GM21515 (cell line): ENCODE measurements at regions not wholly inside any gene's neighbourhood (a gene's known extent, or its start where the extent isn't known, plus 50 kb on each side); places are given as distances from the start of the nearest gene placed in this dataset.
A peak's percentile ranks its signal among the peaks of the same experiment; 100 is the strongest.
"Not testable (repeated sequence)": the region's sequence is repeated elsewhere in the genome, so short reads cannot be mapped to it uniquely, and the experiment has no call there.

Experiments used
- ATAC-seq: cut with Tn5 transposase; IDR thresholded peaks from one replicate; pipeline ENCODE4 v1.9.1; 2021; ENCODE audit not compliant: unreplicated experiment

DNA sequence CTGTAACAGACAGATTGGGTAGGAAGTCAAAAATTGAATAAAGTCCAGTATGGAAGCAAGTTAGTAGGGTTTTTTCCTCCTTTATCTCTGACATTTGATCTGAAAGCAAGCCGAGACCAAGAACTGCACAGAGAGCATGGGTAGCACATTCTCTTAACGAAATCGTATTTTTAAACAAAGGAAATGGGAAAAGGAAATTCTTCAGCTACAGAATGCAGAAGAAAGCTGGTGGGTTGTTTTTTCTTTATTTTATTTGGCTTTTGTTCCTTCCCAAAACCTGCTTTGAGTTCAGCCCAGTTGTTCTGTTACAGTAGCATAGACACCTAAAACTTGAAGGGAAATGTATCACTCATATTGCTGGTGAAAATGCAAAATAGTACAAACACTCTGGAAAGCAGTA lies 397.0 kb downstream of the GBE1 start:
- ATAC-seq, result no peak

DNA sequence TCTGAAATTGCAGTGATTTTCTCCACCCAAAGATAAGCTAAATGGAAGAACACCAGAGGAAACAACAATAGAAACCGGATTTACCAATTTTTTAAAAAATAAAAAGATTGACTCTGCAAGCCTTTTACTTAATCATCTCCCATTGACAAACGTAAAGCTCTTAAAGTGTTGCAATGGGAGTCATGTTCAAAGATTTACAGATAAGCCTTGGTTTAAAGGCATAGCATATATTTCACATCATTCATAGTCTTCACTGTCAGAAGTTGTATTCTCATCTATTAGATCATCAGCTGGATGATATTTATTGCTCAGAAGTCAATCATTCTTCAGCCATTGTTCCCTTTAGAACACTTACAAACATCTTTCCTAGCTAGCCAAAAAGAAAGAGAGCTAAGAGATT lies 397.6 kb downstream of the GBE1 start:
- no peak for ATAC-seq

DNA sequence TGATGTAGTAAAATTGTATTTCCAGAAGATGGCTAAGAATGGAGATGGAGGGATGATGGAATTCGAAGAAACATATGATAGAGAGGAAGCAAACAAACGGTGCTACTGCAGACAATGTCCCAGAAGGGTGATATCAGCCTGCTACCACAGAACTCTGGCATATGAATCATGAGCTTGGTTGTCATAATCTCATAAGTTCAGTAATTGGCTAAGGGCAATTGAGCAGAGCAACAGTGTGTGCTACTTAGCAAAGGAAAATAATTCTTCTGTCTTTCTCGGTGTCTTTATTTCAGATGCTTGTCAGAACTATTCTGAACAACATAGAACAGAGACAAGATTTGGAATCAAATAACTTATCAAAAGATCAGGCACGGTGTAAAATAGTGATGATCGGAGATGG lies 407.3 kb downstream of the GBE1 start:
- ATAC-seq, result no peak

DNA sequence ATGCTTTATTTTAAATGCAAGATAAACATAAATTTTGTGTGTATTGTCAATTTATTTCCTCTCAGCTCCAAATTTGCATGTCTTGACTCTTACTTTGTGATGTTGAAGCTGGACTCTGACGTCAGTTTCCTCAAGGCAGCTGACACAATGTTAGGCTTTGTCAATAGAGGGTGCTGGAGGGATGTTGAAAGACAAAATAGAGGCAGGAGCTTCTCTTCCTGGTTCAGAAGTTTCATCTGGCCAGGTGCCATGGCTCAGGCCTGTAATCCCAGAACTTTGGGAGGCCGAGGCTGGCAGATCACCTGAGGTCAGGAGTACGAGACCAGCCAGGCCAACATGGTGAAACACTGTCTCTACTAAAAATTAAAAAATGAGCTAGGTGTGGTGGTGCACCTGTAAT lies 408.6 kb downstream of the GBE1 start:
- no peak for ATAC-seq

DNA sequence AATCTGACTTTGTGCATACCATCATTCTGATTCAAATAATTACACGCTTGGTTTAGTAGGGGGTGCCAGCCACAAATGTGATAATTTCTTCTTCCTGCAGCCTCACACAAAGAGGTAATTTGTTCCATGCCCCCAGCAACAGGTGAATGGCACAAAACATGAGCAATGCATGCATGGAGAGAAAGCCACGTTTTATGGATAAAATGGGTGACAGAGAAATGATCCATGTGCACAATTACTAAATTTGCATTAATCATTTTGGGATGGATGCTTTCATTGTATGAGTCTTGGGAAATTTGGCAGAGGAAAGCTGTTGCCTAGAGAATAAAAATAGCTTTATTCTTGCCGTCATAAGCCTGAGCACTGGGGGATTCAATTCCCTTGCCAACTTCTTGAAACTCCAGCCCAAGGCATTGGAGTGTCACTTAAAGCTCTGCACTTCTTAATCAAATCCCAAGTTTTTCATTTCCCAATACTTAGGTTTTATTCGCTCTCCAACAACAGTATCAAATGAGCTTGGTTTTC lies 411.6 kb downstream of the GBE1 start:
- ATAC-seq, result no peak

DNA sequence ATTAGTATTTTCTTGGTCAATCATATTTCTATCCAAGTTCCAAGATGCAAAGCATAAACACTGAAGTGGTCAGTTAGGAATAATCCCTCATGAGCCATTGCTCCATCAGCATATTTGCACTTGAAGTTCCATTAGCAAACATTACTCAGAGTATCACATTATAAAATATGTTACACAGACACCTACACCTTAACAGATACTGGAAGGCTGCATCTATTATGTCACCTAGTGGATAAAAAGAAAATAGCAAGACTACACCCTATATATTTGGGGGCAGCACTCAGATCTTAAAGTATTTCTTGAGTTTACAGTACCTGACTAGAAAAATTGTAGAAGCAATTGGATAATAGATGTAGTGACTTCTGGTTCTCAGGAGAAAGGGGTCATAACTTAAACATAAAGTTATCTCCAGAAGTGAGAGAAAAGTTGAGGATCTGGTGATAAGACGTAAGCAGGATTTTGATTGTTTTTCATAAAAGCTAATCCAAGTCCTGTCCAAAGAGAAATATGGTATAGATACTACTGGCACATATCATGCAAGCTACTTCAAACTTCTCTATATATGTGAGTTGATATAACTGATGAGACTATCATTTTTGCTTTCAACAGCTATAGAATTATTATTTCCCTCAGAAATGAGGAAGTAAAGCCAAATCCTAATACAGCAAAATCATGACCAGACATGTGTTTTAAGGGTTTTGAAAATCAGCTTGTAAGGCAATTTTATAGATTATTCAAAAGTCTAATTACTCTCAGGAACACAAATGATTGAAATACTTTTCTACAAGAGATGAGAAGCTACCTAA lies 422.2 kb downstream of the GBE1 start:
- peak; percentile 95 for ATAC-seq

DNA sequence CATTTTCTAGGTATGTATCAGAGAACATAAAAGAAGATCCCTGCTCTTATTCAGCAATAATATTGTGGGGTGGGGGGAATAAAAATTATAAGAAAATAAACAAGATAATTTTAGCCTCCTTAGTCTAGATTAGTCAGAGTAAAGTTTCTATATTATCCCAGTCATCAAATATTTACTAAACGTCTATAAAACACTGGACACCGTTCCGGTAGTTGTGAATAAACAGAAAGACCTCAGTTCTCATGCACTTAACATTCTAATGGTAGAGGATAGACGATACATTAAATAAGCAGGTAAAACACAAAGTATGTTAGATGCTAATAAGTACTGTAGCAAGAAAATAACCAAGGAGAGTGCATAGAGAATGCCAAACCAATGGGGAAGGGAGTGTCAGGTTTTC lies 425.0 kb downstream of the GBE1 start:
- no peak for ATAC-seq

DNA sequence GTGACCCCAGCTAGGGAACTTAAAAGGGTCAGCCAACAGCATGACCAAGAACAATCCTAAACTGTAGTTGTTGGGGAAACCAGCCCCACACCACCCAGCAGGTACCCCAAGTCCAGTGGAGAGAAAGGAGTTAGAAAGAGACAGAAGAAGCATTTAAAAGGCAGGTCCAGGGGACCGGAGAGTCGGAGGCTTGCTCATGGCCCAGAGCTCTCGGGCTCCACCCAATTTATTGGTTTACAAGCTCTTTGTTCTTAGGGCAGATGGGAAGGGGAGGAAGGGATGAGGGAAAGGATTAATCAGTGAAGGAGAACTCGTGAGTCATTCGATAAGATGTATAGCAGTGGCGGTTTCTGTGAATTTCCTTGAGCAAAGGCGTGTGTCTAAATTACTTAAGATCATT lies 431.6 kb downstream of the GBE1 start:
- ATAC-seq, result not testable (repeated sequence)

DNA sequence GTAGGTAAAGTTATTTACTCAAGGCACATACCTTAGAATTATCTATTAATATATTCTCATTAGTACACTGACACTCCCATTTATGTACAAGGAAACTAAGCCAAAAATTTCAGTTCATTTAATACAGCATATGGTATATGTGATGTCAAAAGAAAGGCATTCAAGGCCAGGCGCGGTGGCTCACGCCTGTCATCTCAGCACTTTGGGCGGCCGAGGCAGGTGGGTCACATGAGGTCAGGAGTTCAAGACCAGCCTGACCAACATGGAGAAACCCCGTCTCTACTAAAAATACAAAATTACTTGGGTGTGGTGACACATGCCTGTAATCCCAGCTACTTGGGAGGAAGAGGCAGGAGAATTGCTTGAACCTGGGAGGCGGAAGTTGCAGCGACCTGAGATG lies 435.2 kb downstream of the GBE1 start:
- no peak for ATAC-seq

DNA sequence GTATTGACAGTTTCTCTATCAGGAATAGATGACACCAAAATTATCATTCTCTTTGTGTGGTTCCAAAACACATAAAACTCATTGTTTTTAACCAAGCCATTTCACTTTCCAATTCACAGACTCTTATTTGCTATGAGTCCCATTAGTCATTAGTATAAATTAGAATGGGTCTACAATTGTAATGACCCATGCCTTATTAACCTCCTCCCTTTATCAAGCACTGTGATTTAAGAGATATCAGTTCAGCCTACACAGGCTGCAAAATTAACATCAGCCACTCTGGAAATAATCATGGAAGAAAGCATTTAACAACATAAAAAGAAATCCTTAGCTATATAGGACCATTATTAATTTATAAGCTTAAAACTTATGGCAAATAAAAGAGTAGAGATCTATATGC lies 440.6 kb downstream of the GBE1 start:
- ATAC-seq, result no peak

DNA sequence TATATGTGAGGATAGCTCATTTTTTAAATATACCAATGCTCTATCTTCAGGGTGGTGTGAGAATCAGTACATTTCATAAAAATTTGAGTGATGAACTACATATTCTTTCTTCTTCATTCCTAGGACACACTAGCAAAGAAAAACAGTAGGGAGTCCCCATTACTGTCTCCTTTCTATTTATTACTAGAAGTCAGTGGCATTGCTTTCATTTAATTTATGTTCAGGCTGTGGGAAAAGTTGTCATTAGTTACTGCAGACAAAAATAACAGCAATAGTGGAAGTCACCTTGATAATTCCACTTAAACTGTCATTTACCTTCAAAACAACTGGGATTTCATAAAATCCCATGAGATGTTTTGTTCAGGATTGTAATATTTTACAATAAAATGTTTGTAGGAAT lies 446.4 kb downstream of the GBE1 start:
- ATAC-seq, result no peak

DNA sequence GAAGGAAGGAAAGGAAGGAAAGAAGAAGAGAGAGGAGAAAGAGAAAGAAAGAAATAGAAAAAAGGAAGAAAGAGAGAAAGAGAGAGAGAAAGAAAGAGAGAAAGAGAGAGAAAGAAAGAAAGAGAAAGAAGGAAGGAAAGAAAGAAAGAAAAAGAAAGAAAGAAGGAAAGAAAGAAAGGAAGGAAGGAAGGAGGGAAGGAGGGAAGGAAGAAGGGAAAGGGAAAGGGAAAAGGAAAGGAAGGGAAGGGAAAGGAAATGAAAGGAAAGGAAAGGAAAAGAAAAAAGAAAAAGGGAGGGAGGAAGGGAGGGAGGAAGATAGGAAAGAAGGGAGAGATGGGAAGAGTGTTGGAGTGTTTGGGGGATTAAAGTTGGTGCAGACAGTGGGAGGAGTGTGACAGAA lies 450.1 kb downstream of the GBE1 start:
- ATAC-seq, result no peak

DNA sequence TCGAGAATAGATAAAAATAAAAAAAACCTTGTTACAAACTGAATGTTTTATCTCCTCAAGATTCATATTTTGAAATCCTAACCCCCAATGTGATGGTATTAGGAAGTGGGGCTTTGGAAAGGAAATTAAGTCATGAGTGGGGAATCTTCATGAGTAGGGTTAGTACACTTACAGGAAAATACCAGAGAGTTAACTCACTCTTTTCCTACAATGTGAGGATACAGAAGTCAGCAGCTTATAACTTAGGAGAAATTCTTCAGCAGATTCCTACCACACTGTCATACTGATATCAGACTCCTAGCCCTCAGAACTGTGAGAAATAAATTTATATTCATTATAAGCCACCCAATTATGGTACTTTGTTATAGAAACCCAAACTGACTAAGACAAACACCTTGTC lies 453.1 kb downstream of the GBE1 start:
- ATAC-seq, result no peak

DNA sequence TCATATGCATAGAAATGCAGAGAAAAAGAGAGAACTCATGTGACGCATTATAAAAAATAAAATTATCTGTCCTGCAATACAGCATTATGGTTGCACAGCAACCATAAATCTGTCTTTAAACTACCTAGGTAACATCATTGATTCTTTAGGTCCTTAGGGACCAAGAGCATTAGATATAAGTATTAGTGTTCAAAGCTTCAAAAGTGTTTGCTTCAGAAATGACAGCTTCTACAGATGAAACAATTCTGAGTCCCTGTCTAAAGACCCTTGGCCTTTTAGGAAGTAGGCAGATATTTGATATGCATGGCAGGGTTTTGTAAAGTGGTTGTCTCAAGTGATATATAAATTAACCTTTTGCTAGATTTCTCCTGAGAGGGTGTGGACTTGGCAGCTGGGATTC lies 454.2 kb downstream of the GBE1 start:
- ATAC-seq, result no peak

DNA sequence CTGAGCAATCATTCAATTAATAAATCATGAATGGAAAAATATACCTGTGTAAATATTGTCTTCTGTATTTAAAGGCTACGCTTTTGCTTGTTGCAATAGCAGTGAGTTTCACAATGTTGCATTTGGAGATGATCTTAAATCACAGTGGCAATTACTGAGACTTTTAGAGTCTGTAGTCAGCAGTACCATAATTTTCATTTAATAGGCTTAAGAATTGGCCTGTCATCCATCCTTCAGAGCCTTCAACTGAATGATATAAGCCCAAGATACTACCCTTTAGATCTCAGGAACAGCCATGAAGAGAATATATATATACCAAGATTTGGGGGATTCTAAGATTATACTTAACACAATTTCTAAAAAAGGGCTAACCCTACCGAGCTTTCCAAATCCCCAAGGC lies 458.1 kb downstream of the GBE1 start:
- no peak for ATAC-seq

DNA sequence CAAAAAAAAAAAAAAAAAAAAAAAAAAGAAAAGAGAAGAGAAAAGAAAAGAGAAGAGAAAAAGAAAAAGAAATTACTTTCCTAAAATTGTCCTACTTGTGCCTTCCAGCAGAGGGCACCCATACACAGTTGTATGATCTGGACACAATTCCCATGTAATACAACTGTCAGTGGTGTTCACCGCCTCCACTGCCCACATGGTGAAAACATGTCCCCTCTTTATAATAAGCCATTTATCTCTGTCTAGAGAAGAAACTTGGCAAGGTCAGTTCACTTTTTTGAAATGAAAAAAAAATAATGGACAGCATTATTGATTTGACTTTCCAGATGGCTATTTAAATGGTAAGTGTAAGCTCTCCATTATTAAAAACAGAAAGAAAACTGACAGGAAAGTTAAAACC lies 459.4 kb downstream of the GBE1 start:
- peak; percentile 93 for ATAC-seq

DNA sequence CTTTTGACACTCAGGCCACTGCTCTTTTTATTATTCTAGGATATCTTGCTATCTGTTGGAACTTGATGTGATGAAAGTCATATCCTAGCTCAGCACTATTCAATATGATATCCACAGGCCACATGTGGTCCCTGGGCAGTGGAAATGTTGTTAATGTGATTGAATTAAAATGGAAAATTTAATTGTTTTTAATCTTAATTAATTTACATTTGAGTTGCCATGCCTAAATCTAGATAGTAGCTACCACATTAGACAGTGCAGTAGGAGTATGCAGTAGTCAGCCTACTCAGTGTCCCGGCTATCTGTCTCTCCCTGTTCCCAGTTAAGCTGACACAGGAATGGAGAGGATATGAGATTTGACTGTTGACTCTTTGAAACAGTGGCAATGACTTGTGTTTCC lies 460.2 kb downstream of the GBE1 start:
- no peak for ATAC-seq

DNA sequence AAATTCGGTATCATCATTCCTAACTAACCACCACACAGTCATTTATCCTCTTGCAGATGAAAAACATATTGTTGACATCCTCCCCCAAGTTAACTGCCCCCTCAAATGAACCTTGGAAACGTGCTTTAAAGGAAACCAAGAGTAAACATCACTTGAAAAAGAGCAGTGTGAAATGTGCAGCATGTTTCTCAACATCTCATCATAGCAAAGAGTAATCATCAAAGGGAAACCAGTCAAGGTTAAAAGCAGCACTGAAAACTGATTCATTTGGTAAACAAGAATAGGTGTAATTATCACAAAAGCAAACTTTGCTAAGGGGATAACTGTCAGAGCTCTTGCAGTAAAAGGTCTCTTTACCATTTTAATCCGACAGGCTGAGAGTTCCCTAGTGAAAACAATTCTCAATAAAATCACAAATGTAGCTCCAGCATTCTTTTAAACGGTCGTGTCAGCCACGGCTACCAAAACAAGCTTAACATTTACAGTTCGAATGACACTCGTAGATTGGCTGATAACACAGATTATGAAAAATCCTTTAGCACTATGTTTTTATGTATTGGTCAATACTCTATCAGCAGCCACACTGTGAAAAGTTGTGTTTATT lies 461.0 kb downstream of the GBE1 start:
- ATAC-seq, result no peak

DNA sequence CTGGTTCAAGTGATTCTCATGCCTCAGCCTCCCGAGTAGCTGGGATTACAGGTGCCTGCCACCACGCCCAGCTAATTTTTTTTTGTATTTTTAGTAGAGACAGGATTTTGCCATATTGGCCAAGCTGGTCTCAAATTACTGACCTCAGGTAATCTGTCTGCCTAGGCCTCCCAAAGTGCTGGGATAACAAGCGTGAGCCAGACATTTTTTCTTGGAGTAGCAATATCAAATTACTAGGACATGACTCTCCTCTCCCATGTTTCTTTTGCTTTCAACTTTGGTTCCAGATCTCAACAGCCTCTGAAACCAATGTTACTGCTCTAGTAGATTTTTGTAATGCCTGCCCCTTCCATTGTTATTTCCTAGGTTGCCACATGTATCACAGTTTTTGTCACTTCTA lies 462.0 kb downstream of the GBE1 start:
- ATAC-seq, result no peak

DNA sequence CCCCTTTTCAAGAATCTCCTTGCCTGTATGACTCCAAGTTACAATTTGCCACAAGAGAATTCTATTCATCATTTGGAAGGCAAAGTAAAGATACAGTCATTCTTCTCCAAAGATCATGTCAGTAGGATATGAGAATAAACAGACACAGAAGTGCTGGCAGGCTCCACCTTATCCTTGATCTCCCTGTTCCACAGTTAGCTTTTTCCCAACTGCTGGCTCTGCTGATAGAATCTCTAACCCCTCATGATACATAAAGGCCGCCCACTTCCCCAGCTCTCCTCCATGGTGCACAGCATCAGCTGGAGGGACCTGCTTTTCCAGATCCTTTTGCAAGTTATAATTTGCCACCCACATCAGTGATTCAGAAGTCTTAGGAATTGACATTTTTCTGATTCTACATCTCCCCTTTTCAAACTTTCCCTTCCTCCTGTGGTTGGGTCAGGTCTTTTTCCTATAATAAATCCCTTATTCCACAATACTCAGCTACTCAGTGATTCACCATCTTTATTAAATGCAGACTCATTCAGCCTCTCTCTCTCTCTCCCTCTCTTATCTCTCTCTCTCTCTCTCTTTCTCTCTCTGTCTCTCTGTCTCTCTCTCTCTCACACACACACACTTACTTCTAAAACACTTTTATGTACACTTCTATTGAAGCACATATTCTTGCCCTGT lies 465.4 kb downstream of the GBE1 start:
- ATAC-seq, result no peak

DNA sequence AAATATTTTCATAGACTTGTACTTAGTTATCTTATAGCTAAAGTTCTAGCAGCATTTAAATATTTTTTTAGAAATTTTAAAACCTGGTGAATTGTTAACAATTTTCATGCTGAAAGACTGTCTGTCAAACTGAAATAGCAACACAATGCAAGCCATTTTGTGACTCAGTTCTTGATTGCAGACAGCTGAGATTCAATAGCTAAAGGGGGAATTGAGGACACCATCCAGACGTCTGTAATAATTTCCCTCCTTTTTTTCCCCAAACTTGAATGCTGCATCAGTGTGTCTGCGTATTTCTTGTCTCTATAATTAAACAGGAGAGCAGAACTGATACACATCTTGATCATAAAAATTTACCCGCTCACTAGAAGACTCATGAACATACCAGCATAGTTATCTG lies 468.3 kb downstream of the GBE1 start:
- no peak for ATAC-seq

DNA sequence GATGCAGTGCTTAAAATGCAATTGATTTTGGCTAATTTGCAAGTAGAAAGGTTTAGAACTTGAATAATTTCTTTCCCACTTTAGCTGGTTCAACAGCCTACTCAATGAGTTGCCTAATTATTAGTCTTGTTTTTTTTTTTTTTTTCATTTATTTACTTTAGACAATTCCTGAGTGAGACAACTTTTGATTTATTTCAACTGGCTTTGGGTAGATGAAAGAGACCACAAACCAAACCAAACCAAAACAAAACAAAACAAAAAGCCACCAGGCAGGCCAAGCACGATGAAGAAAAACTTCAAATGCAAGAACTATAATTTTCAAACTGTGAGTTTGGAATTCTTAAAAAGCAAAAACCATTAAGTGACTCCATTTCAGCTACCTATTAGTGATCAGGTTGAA lies 469.9 kb downstream of the GBE1 start:
- no peak for ATAC-seq
